OCI-LY7 (cell line): ENCODE measurements at regions not wholly inside any gene's neighbourhood (a gene's known extent, or its start where the extent isn't known, plus 50 kb on each side); places are given as distances from the start of the nearest gene placed in this dataset.

Experiments used
- BruUV-seq: library from RNA; stranded (reverse); fragments of 400-500 nt; replicated peaks from 2 replicates; lab custom pipeline; 2021; lab: Mats Ljungman, UMichigan
- CTCF ChIA-PET: fragments of 300-600 bp; sonication (Branson Sonifier 250); formaldehyde crosslinking; loops from one replicate; lab custom pipeline; 2022; ENCODE audit warnings: antibody characterized with exemption; ENCODE audit not compliant: unreplicated experiment; lab: Charles Lee
- POLR2A ChIA-PET: fragments of 300-600 bp; sonication (Branson Sonifier 250); formaldehyde crosslinking; loops from one replicate; lab custom pipeline; 2022; ENCODE audit warnings: antibody characterized with exemption; lab: Charles Lee
- DNase-seq: peaks from one replicate; pipeline ENCODE4 v3.0.0-alpha.2; 2015; ENCODE audit warnings: low spot score
- H2AFZ ChIP-seq: fragments of 200-600 bp; sonication (generic), shearing (Covaris generic); 2 replicates; pipeline ENCODE4 v1.6.1; 2014; ENCODE audit warnings: mild to moderate bottlenecking, antibody characterized with exemption, low read length, moderate library complexity
- H3K27ac ChIP-seq: fragments of 200-600 bp; sonication (generic); 2 replicates; pipeline ENCODE4 v1.5.1; 2014; ENCODE audit warnings: mixed run types, low read depth, mild to moderate bottlenecking, moderate library complexity, low read length, inconsistent platforms; ENCODE audit not compliant: poor library complexity, severe bottlenecking
- H3K36me3 ChIP-seq: fragments of 200-600 bp; sonication (generic); 2 replicates; pipeline ENCODE4 v1.6.1; 2014; ENCODE audit warnings: mild to moderate bottlenecking, antibody characterized with exemption, low read length, moderate library complexity, mixed read lengths; ENCODE audit not compliant: insufficient read depth
- H3K4me1 ChIP-seq: fragments of 200-600 bp; sonication (generic); 2 replicates; pipeline ENCODE4 v1.5.1; 2014; ENCODE audit warnings: mild to moderate bottlenecking, low read length; ENCODE audit not compliant: insufficient read depth, poor library complexity, severe bottlenecking
- H3K4me2 ChIP-seq: fragments of 200-600 bp; sonication (generic); 2 replicates; pipeline ENCODE4 v1.6.1; 2014; ENCODE audit warnings: mild to moderate bottlenecking, low read length
- H3K4me3 ChIP-seq: fragments of 200-600 bp; sonication (generic); 2 replicates; pipeline ENCODE4 v1.5.1; 2014; ENCODE audit warnings: mild to moderate bottlenecking, low read depth, low read length; ENCODE audit not compliant: poor library complexity, severe bottlenecking
- H3K79me2 ChIP-seq: fragments of 200-600 bp; sonication (generic); 2 replicates; pipeline ENCODE4 v1.6.1; 2016; ENCODE audit warnings: low read depth, mild to moderate bottlenecking, low read length, moderate library complexity, mixed read lengths; ENCODE audit not compliant: insufficient read depth
- H3K9me2 ChIP-seq: fragments of 200-600 bp; sonication (generic); 2 replicates; pipeline ENCODE4 v1.6.1; 2016; ENCODE audit warnings: mild to moderate bottlenecking, low read length, mixed read lengths; ENCODE audit not compliant: insufficient read depth
- H3K9me3 ChIP-seq: fragments of 200-600 bp; sonication (generic); 2 replicates; pipeline ENCODE4 v1.6.1; 2014; ENCODE audit warnings: mild to moderate bottlenecking, mixed run types, low read length, mixed read lengths
- H4K20me1 ChIP-seq: fragments of 200-600 bp; sonication (generic); 2 replicates; pipeline ENCODE4 v1.6.1; 2014; ENCODE audit warnings: mild to moderate bottlenecking, antibody characterized with exemption, low read length, moderate library complexity, mixed read lengths; ENCODE audit not compliant: insufficient read depth
- CTCF ChIP-seq: fragments of 200-600 bp; sonication (generic); conservative IDR thresholded peaks from 2 replicates; pipeline ENCODE4 v1.5.1; 2014; ENCODE audit warnings: mild to moderate bottlenecking, antibody characterized with exemption, low read length, moderate library complexity, mixed read lengths
- EZH2phosphoT487 ChIP-seq: fragments of 200-600 bp; sonication (generic); IDR thresholded peaks from 2 replicates; pipeline ENCODE4 v1.6.1; 2018; ENCODE audit warnings: low read depth, borderline replicate concordance, mild to moderate bottlenecking, mixed run types, antibody characterized with exemption, low read length, moderate library complexity, mixed read lengths
- intact Hi-C: fragments of 100-400 bp; cut with micrococcal nuclease; formaldehyde crosslinking; loops from one replicate; pipeline ENCODE4 v1.10.0; 2022; ENCODE audit not compliant: unreplicated experiment

GRCh38 chr3:35968043-35968622 lies 328.8 kb downstream of the ARPP21 start:
- ChIA-PET CTCF (no interaction called here), POLR2A (no interaction called here)
- intact Hi-C loops, result no loop called here
- no TSS peak for BruUV-seq
- Histone ChIP-seq H3K4me2 (no peak overlapping the region), H4K20me1 (no peaks in the 10 kb centered on the region), H3K36me3 (no peaks in the 10 kb centered on the region), H3K4me3 (no peak overlapping the region), H3K79me2 (no peaks in the 10 kb centered on the region), H3K9me3 (no peaks in the 10 kb centered on the region), H3K4me1 (no peaks in the 10 kb centered on the region), H3K27ac (no peak overlapping the region), H2AFZ (no peak overlapping the region), H3K9me2 (no peaks in the 10 kb centered on the region)
- TF ChIP-seq CTCF (no peak), EZH2phosphoT487 (no peak)
- DNase-seq, result no peak

GRCh38 chr3:35969406-35969805 lies 330.1 kb downstream of the ARPP21 start:
- H3K9me2 ChIP-seq, result no peaks in the 10 kb centered on the region
- H4K20me1 ChIP-seq, result no peaks in the 10 kb centered on the region
- no peak overlapping the region for H2AFZ ChIP-seq
- CTCF ChIA-PET, result no interaction called here
- no TSS peak for BruUV-seq
- no peak for DNase-seq
- POLR2A ChIA-PET, result interaction anchor here (1.0 kb wide), 1 partner anchor 9 kb away, joined by 3 read pairs; no protein-coding TSS in a partner anchor
- H3K9me3 ChIP-seq, result no peaks in the 10 kb centered on the region
- H3K27ac ChIP-seq, result no peak overlapping the region
- no peak overlapping the region for H3K4me3 ChIP-seq
- intact Hi-C loops, result no loop called here
- no peaks in the 10 kb centered on the region for H3K4me1 ChIP-seq
- no peaks in the 10 kb centered on the region for H3K36me3 ChIP-seq
- no peaks in the 10 kb centered on the region for H3K79me2 ChIP-seq
- no peak for TF ChIP-seq CTCF
- H3K4me2 ChIP-seq, result no peak overlapping the region

- no peaks in the 10 kb centered on the region for H3K79me2 ChIP-seq
- no peaks in the 10 kb centered on the region for H3K9me3 ChIP-seq
- ChIA-PET POLR2A (interaction anchor here (0.6 kb wide), 1 partner anchor 707 kb away, joined by 3 read pairs; no protein-coding TSS in a partner anchor), CTCF (no interaction called here)
- no peaks in the 10 kb centered on the region for H4K20me1 ChIP-seq
- no peak for TF ChIP-seq CTCF
- no peak for TF ChIP-seq EZH2phosphoT487
- no peaks in the 10 kb centered on the region for H3K36me3 ChIP-seq
- H3K27ac ChIP-seq, result no peak overlapping the region
- intact Hi-C loops, result no loop called here
- DNase-seq, result no peak
- no peak overlapping the region for H2AFZ ChIP-seq
- no peaks in the 10 kb centered on the region for H3K4me1 ChIP-seq
- no TSS peak for BruUV-seq
- no peaks in the 10 kb centered on the region for H3K9me2 ChIP-seq
- H3K4me2 ChIP-seq, result no peak overlapping the region
- no peak overlapping the region for H3K4me3 ChIP-seq
Measured at GRCh38 chr3:35970793-35971192, 331.5 kb downstream of the ARPP21 start.
